ENCODE measurements at regions not wholly inside any gene's neighbourhood (a gene's known extent, or its start where the extent isn't known, plus 50 kb on each side); places are given as distances from the start of the nearest gene placed in this dataset.
"Not testable (repeated sequence)": the region's sequence is repeated elsewhere in the genome, so short reads cannot be mapped to it uniquely, and the experiment has no call there.

DNA sequence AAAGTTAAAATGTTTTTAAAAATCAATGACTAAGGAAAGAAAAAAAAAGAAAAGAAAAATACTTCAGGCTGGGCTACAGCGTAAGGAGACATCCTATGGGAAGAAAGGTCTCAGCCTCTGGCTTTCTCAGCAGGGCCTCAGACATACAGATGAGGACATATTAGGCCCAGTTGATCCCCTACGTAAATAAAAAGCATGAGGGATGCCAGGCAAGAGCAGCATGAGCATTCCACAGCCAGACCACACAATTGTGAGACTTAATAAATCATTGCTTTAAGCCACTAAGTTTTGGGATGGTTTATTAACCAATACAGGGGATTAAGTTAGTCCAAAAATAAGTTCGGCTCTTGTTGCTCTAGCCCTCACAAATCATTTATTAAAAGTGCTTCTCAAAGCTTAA, 394.1 kb upstream of the NECTIN3 start:
- no peak for DNase-seq (ENCODE audit: low spot score)
- intact Hi-C loops (cut with DNase I), result no loop called here

- intact Hi-C loops (cut with DNase I), result no loop called here
- no peak for DNase-seq (ENCODE audit: low spot score)
Measured at GRCh38 chr3:110679285-110679684, 392.3 kb upstream of the NECTIN3 start.

GRCh38 chr3:110680450-110680849, 391.2 kb upstream of the NECTIN3 start:
- no peak for DNase-seq (ENCODE audit: low spot score)
- intact Hi-C loops (cut with DNase I), result no loop called here

- intact Hi-C loops (cut with DNase I), result no loop called here
- no peak for DNase-seq (ENCODE audit: low spot score)
Measured at GRCh38 chr3:110684466-110684865, 387.1 kb upstream of the NECTIN3 start.

- DNase-seq (ENCODE audit: low spot score), result no peak
- intact Hi-C loops (cut with DNase I), result no loop called here
Measured at GRCh38 chr3:110685630-110686029, 386.0 kb upstream of the NECTIN3 start.

DNA sequence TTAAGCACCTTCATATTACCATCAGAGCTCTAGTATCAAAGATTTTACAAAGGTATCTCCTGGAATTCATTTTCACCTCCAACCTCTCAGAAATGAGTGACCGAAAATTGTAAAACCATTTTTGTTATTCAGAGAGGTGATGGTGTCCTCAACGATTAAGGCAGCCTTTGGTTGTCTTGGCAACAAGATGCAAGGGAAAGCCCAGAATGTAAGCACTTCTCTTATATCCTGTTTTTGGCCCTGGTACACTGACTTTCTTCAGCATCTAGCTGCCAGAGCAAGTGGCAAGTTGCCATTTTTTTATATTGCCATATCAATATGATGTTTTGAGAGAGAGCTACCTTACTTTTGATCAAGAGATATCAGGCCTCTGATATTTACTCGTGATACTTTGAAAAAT, 384.9 kb upstream of the NECTIN3 start:
- no peak for DNase-seq (ENCODE audit: low spot score)
- intact Hi-C loops (cut with DNase I), result no loop called here

GRCh38 chr3:110687138-110687537, 384.5 kb upstream of the NECTIN3 start:
- no peak for DNase-seq (ENCODE audit: low spot score)
- intact Hi-C loops (cut with DNase I), result no loop called here

GRCh38 chr3:110697961-110698360, 373.7 kb upstream of the NECTIN3 start:
- intact Hi-C loops (cut with DNase I), result no loop called here
- DNase-seq (ENCODE audit: low spot score), result no peak

- DNase-seq (ENCODE audit: low spot score); intact Hi-C loops (cut with DNase I): not testable (repeated sequence)
Measured at GRCh38 chr3:110704332-110704731, 367.3 kb upstream of the NECTIN3 start.

DNA sequence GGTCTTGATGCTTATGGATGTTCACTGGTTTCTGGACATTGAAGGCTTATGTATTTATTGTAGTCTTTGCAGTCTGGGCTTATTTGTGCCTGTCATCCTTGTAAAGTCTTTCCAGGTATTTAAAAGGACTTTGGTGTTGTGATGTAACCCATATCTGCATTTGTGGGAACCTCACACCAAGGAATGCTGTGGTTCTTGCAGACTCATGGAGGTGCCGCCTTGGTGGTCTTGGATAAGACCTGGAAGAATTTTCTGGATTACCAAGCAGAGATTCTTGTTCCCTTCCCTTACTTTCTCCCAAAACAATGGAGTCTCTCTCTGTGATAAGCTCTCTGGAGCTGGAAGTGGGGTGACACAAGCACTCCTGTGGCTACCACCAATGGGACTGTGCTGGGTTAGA, 363.5 kb upstream of the NECTIN3 start:
- no peak for DNase-seq (ENCODE audit: low spot score)
- intact Hi-C loops (cut with DNase I), result no loop called here

- intact Hi-C loops (cut with DNase I), result no loop called here
- DNase-seq (ENCODE audit: low spot score), result no peak
Measured at GRCh38 chr3:110710156-110710555, 361.5 kb upstream of the NECTIN3 start.

GRCh38 chr3:110710603-110711002, 361.0 kb upstream of the NECTIN3 start:
- intact Hi-C loops (cut with DNase I), result no loop called here
- DNase-seq (ENCODE audit: low spot score), result no peak

DNA sequence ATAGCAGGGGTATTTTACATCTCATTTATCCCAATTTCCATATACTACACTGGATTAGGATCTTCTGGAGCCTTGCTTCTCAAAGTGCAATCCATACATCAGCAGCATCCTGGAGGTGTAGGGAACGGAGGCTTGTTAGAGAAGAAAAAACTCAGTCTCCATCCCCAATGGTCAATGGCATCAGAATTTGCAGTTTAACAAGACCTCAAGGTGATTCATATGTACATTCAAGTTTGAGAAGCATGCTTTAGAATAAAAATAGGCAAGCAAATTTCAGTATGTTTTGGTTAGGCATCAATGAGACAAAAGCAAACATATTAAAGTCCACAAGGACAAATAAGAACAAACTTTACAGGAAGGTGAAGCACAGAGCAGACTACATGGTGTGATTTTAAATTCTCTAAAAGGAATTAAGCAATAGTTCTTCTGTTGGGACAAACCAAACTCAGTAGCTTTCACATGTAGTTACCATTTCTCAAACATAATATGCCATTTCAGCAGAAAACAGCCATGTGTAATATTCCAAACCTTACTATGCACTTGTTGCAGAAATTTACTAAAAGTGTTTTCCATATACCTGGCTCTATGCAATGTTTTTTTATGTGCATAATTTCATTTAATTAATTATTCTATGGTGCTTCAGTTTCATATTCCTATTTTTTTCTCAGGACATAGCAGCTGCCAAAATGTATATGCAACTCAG, 360.3 kb upstream of the NECTIN3 start:
- intact Hi-C loops (cut with DNase I), result no loop called here
- DNase-seq (ENCODE audit: low spot score), result no peak

- DNase-seq (ENCODE audit: low spot score), result no peak
- intact Hi-C loops (cut with DNase I), result no loop called here
Measured at GRCh38 chr3:110711851-110712516, 359.6 kb upstream of the NECTIN3 start.

DNA sequence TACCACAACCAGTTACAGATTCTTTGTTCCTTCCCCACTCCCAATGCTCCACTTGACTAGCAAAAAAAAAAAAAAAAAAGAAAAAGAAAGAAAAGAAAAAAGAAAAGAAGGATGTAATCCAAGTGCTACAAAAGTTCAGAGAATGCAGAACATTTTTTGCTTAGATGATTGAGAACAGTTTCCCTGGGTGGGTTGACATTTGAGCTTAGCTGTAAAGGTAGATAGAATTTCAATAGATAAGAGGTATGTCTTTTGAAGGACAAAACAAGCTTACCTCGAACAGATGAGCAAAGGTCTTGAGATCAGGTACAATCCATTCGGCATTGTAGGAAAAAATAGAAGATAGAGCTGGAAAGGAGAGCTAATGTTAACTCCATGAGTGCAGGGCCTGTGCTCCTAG, 344.6 kb upstream of the NECTIN3 start:
- DNase-seq (ENCODE audit: low spot score), result no peak
- intact Hi-C loops (cut with DNase I), result no loop called here

DNA sequence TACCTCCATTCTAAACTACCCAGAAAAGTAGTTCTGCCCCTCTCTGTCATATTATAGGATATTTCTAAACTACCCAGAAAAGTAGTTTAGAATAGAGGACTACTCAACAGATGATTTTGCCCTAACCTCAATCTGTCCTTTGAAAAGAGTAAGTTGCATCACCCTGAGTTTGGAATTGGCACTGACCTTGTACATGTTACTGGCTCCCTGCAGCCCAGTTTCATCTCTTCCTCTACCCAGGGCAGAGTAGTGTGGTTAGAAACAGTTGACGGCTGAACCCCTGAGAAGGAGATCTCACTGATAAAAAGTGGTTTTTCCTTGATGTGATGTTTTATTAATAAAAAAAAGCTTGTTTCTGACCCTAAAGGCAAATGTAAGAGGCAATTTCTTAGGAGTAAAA, 340.5 kb upstream of the NECTIN3 start:
- intact Hi-C loops (cut with DNase I), result no loop called here
- DNase-seq (ENCODE audit: low spot score), result no peak

DNA sequence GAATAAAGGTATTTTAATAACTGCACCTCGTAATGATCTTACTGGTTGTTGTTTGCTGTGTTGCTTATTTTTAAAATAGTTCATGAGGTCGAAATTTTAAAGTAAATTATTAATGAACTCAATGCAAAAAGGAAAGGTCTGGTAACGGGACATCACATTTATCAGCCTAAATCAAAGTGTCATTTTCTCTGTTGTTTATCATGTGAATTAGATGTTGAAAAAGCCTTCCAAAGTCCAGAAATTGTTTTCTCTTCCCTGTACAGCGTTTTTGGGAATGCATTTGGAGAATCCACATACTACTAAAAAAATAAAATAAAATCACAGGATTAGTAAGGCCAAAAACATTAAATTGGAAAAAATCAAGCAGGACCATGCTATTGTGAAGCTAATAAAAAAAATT, 339.2 kb upstream of the NECTIN3 start:
- intact Hi-C loops (cut with DNase I), result no loop called here
- no peak for DNase-seq (ENCODE audit: low spot score)

- no peak for DNase-seq (ENCODE audit: low spot score)
- intact Hi-C loops (cut with DNase I), result no loop called here
Measured at GRCh38 chr3:110733045-110733444, 338.6 kb upstream of the NECTIN3 start.

- no peak for DNase-seq (ENCODE audit: low spot score)
- intact Hi-C loops (cut with DNase I), result no loop called here
Measured at GRCh38 chr3:110734524-110734923, 337.1 kb upstream of the NECTIN3 start.

- intact Hi-C loops (cut with DNase I), result no loop called here
- no peak for DNase-seq (ENCODE audit: low spot score)
Measured at GRCh38 chr3:110736332-110736731, 335.3 kb upstream of the NECTIN3 start.

DNA sequence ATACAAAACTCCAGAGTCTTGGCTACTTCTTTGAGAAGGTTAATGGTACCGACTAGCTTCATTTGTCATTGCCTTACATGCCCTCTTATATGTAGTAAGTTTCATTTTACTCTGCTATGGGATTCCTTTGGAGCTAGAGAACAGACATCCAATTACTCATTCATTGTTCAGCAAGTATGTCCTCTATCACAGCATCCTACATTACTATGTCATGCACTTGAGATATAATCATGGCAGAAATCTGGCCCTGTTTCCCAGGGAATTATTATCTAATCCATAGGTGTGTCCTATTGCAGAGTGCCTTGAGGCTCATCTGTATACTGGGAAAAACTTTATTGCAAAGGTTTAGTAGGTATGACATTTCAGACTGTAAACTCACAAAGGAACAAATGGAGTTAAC, 333.1 kb upstream of the NECTIN3 start:
- no peak for DNase-seq (ENCODE audit: low spot score)
- intact Hi-C loops (cut with DNase I), result no loop called here

DNA sequence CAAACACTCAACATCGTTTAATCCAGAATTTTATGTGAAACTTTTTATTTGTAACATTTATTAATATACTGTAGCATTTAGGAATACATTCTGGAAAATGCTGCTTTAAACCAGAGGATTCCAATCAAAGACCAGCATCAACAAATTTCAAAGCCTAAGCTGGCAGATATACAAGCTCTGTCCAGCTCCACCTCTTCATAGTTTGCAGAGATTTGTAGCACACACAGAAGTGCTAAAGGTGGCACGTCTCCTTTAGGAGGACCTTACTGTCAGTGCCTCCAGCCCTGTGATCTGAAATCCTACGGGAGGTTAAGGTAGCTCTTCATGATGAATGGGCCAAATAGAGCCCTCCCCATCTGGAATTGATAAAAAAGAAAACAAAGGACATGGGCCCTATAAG, 329.7 kb upstream of the NECTIN3 start:
- DNase-seq (ENCODE audit: low spot score), result no peak
- intact Hi-C loops (cut with DNase I), result no loop called here
